ENCODE measurements at regions not wholly inside any gene's neighbourhood (a gene's known extent, or its start where the extent isn't known, plus 50 kb on each side); places are given as distances from the start of the nearest gene placed in this dataset.

DNA sequence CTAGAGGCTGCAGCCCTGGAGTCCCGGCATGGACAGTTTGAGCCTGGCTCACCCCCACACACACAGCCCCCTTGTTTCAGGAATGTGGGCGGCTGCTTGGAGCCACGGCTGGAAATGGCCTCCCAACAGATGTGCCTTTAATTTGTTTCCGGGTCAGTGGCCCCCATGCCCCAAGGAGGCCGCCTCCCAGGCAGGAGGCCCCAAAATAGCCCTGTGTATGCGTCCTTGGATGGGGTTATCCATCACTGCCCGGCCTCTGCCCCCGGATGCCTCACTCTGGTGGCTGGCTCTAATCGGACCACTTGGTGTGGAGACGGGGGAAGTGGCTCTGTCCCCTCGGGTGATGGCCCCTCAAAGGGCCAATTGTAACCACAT, 151.9 kb upstream of the MYCN start:
- TF ChIP-seq, protein P1, sequence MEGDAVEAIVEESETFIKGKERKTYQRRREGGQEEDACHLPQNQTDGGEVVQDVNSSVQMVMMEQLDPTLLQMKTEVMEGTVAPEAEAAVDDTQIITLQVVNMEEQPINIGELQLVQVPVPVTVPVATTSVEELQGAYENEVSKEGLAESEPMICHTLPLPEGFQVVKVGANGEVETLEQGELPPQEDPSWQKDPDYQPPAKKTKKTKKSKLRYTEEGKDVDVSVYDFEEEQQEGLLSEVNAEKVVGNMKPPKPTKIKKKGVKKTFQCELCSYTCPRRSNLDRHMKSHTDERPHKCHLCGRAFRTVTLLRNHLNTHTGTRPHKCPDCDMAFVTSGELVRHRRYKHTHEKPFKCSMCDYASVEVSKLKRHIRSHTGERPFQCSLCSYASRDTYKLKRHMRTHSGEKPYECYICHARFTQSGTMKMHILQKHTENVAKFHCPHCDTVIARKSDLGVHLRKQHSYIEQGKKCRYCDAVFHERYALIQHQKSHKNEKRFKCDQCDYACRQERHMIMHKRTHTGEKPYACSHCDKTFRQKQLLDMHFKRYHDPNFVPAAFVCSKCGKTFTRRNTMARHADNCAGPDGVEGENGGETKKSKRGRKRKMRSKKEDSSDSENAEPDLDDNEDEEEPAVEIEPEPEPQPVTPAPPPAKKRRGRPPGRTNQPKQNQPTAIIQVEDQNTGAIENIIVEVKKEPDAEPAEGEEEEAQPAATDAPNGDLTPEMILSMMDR (IDR thresholded peaks at IDR 0.05; ENCODE audit: low read depth, low read length, missing control alignments): no peak
- no peak overlapping the region for H3K4me3 ChIP-seq (replicated peaks; ENCODE audit: low read depth, low read length)
- DNase-seq (ENCODE audit: extremely low read depth, low read depth): no peak

DNA sequence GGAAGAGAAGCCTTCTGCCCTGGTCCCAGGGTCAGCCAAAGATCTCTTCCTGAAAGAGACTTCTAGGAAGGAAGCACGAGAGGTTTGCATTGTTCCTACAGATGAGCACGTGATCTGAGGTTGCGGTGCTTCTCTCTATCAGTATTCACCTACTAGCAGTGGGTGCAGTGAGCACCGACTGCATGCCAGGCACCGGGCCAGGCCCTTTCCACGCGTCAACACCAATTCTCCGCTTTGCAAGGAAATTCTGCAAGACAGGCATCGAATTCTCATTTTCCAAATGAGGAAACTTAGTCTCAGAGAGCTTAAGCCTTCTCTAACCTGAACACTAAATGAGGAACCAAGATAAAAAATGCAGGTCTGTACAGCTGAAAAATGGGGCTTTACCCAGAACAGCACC, 151.5 kb upstream of the MYCN start:
- no peak for DNase-seq (ENCODE audit: extremely low read depth, low read depth)
- no peak overlapping the region for H3K4me3 ChIP-seq (replicated peaks; ENCODE audit: low read depth, low read length)
- TF ChIP-seq, protein P1 (IDR thresholded peaks at IDR 0.05; ENCODE audit: low read depth, low read length, missing control alignments): no peak

DNA sequence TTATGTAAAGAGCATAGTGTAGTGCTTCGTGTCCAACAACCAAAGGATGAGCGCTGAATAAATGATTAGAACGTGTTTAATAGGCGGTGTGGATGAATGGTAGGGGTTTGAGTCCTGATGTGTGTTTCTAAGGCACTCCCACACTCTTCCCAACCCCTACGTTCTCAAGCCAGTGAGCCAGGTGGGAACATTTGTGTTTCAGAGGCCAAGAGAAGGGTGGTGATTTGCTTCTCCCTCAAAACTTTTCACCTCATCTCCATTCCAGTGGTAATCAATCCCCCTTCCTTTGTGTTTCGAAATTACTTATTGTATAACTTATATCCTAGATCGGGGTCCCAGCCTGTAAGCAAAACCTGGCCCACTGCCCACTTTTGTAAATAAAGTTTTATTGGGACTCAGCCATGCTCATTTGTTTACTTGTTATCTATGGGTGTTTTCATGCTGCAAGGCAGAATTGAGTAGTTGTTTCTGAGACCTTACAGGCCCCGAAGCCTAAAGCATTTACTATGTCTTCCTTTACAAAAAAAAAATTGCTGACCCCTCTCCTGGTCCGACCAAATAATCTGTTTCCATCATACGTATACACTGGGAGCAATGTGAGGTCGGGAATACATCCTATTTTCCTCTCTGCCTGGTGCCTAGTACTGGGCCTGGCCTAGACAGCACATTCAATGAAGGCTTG, 150.8 kb upstream of the MYCN start:
- no peak for DNase-seq (ENCODE audit: extremely low read depth, low read depth)
- TF ChIP-seq, protein P1 (IDR thresholded peaks at IDR 0.05; ENCODE audit: low read depth, low read length, missing control alignments): no peak
- no peak overlapping the region for H3K4me3 ChIP-seq (replicated peaks; ENCODE audit: low read depth, low read length)

- TF ChIP-seq, protein P1 (IDR thresholded peaks at IDR 0.05; ENCODE audit: low read depth, low read length, missing control alignments): no peak
- no peak overlapping the region for H3K4me3 ChIP-seq (replicated peaks; ENCODE audit: low read depth, low read length)
- no peak for DNase-seq (ENCODE audit: extremely low read depth, low read depth)
Measured at GRCh38 chr2:15790326-15790725, 150.0 kb upstream of the MYCN start.

DNA sequence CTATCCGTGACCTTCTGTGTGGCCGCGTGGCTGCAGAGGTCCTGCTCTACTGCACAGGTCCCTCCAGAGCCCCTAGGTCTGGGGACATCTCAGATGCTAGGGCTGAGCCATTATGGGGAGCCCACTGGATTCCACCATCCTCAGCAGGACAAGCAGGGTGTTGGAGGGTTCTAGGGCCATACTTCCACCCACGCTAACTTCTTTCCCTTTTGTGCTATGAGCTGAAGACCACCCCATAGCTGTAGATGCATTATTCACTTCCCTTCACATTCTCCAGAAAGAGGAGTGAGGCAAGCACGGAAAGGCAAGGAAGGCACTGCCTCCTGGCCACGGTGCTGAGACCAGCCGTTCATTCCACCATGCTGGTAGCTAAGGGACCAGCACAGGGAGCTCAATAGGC, 149.5 kb upstream of the MYCN start:
- DNase-seq (ENCODE audit: extremely low read depth, low read depth): no peak
- no peak overlapping the region for H3K4me3 ChIP-seq (replicated peaks; ENCODE audit: low read depth, low read length)
- TF ChIP-seq, protein P1 (IDR thresholded peaks at IDR 0.05; ENCODE audit: low read depth, low read length, missing control alignments): no peak

GRCh38 chr2:15791294-15791693, 149.1 kb upstream of the MYCN start:
- TF ChIP-seq, protein P1 (IDR thresholded peaks at IDR 0.05; ENCODE audit: low read depth, low read length, missing control alignments): no peak
- DNase-seq (ENCODE audit: extremely low read depth, low read depth): no peak
- no peak overlapping the region for H3K4me3 ChIP-seq (replicated peaks; ENCODE audit: low read depth, low read length)

DNA sequence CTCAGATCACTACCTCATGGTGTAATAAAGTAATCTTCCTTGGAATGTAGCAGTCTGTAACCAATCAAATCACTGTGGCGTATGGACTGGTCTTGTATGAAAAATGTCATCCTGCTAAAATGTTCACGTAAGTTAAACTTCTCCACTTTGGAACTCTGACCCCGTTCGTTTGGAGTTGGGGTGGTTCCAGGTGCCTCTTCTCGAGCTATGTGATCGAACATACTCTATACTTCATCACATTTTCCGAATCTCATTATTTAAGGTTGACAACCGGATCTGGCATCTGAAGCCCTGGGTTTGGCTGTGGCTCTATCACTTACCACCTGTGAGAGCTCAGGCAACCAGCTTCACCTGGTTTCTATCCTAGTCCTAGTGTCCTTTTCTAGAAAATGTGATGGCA, 148.0 kb upstream of the MYCN start:
- DNase-seq (ENCODE audit: extremely low read depth, low read depth): no peak
- no peak overlapping the region for H3K4me3 ChIP-seq (replicated peaks; ENCODE audit: low read depth, low read length)
- TF ChIP-seq, protein P1 (IDR thresholded peaks at IDR 0.05; ENCODE audit: low read depth, low read length, missing control alignments): no peak

Data from HFF-Myc (cell line).